ENCODE measurements at regions not wholly inside any gene's neighbourhood (a gene's known extent, or its start where the extent isn't known, plus 50 kb on each side); places are given as distances from the start of the nearest gene placed in this dataset.
"Not testable (repeated sequence)": the region's sequence is repeated elsewhere in the genome, so short reads cannot be mapped to it uniquely, and the experiment has no call there.

- Histone ChIP-seq H3K27ac (no peak overlapping the region), H3K4me3 (no peak overlapping the region), H3K36me3 (no peaks in the 10 kb centered on the region), H3K9me3 (no peaks in the 10 kb centered on the region), H3K4me1 (no peaks in the 10 kb centered on the region), H3K27me3 (no peaks in the 10 kb centered on the region)
- 75 to 88% methylated on average over 8 of the region's 8 CpGs for WGBS, 2 donors
- TF ChIP-seq EP300 (IDR thresholded peaks at IDR 0.05) = no peak
- no peak for TF ChIP-seq CTCF (IDR thresholded peaks at IDR 0.05)
- no peak for TF ChIP-seq POLR2AphosphoS5 (IDR thresholded peaks at IDR 0.05)
- TF ChIP-seq POLR2A (IDR thresholded peaks at IDR 0.05) = no peak
- ATAC-seq (ENCODE audit: low FRiP score in 2 of 2) = peak in 1 of 2 donors; percentile 47
- no peak for DNase-seq
Observed at GRCh38 chr2:133892352-133892913, 324.2 kb upstream of the NCKAP5 start.

GRCh38 chr2:133894429-133894828 lies 326.2 kb upstream of the NCKAP5 start:
- H3K4me1 ChIP-seq = no peaks in the 10 kb centered on the region
- no peak overlapping the region for H3K4me3 ChIP-seq
- no peak for DNase-seq
- H3K27me3 ChIP-seq = no peaks in the 10 kb centered on the region
- H3K27ac ChIP-seq = no peak overlapping the region
- TF ChIP-seq EP300 (IDR thresholded peaks at IDR 0.05) = no peak
- TF ChIP-seq POLR2A (IDR thresholded peaks at IDR 0.05) = no peak
- TF ChIP-seq POLR2AphosphoS5 (IDR thresholded peaks at IDR 0.05) = no peak
- no peak for TF ChIP-seq CTCF (IDR thresholded peaks at IDR 0.05)
- no peaks in the 10 kb centered on the region for H3K9me3 ChIP-seq
- no peaks in the 10 kb centered on the region for H3K36me3 ChIP-seq
- WGBS, 2 donors = 90 to 97% methylated on average over 5 to 9 of the region's 9 CpGs
- ATAC-seq (ENCODE audit: low FRiP score in 2 of 2) = no peak

GRCh38 chr2:133897838-133898237 lies 329.6 kb upstream of the NCKAP5 start:
- WGBS, 2 donors = 67 to 69% methylated on average over 4 of the region's 4 CpGs
- not testable (repeated sequence) for H3K27ac ChIP-seq

GRCh38 chr2:133900909-133901308 lies 332.6 kb upstream of the NCKAP5 start:
- H3K4me1 ChIP-seq = no peaks in the 10 kb centered on the region
- TF ChIP-seq EP300 (IDR thresholded peaks at IDR 0.05) (no peak), CTCF (IDR thresholded peaks at IDR 0.05) (no peak), POLR2A (IDR thresholded peaks at IDR 0.05) (no peak), POLR2AphosphoS5 (IDR thresholded peaks at IDR 0.05) (no peak)
- ATAC-seq (ENCODE audit: low FRiP score in 2 of 2) = no peak
- no peaks in the 10 kb centered on the region for H3K36me3 ChIP-seq
- no peaks in the 10 kb centered on the region for H3K27me3 ChIP-seq
- WGBS, 2 donors = 51 to 64% methylated on average over 3 of the region's 3 CpGs
- no peak for DNase-seq
- no peak overlapping the region for H3K27ac ChIP-seq
- no peaks in the 10 kb centered on the region for H3K9me3 ChIP-seq
- H3K4me3 ChIP-seq = no peak overlapping the region

More at GRCh38 chr2:133897838-133898237, 329.6 kb upstream of the NCKAP5 start:
- not testable (repeated sequence) for DNase-seq; H3K27me3 ChIP-seq; H3K36me3 ChIP-seq; ATAC-seq (ENCODE audit: low FRiP score in 2 of 2); H3K4me1 ChIP-seq; H3K4me3 ChIP-seq; H3K9me3 ChIP-seq

- no peaks in the 10 kb centered on the region for H3K9me3 ChIP-seq
- H3K36me3 ChIP-seq = no peaks in the 10 kb centered on the region
- H3K27me3 ChIP-seq = no peaks in the 10 kb centered on the region
- H3K27ac ChIP-seq = no peak overlapping the region
- TF ChIP-seq EP300 (IDR thresholded peaks at IDR 0.05) (no peak), POLR2A (IDR thresholded peaks at IDR 0.05) (no peak), CTCF (IDR thresholded peaks at IDR 0.05) (no peak), POLR2AphosphoS5 (IDR thresholded peaks at IDR 0.05) (no peak)
- ATAC-seq (ENCODE audit: low FRiP score in 2 of 2) (no peak), DNase-seq (no peak)
- H3K4me1 ChIP-seq = no peaks in the 10 kb centered on the region
- no peak overlapping the region for H3K4me3 ChIP-seq
Observed at GRCh38 chr2:133906396-133906795, 338.1 kb upstream of the NCKAP5 start.

Measured in upper lobe of left lung (tissue), 6 donors.